ENCODE measurements at regions not wholly inside any gene's neighbourhood (a gene's known extent, or its start where the extent isn't known, plus 50 kb on each side); places are given as distances from the start of the nearest gene placed in this dataset.

DNA sequence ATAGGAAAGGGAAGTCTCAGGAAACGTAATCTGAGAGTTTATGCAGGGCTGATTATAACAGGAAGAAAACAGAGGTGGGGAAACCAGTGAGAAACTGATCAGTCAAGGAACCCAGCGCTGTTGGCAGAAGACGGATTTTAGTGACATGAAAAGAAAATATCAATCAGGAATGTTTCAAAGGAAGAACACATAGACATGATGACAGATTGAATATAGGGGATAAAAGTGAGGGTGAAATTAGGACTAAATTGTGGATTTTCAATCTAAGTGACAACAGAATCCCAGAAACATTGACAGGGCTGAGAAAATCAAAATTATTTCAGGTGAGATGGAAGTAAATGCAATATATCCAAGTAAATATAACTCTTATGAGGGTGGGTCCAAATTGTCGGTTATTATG, 199.8 kb upstream of the CCDC150 start:
- Histone ChIP-seq H3K4me1 (ENCODE audit: control insufficient read depth, extremely low read depth, insufficient read depth, low read length) (peaks cover 9% of the 10 kb centered on the region), H3K27me3 (ENCODE audit: control insufficient read depth in 2 of 2, insufficient read depth in 2 of 2, low read length in 2 of 2) (no peaks in the 10 kb centered on the region), H3K9me3 (replicated peaks; ENCODE audit: control insufficient read depth, insufficient read depth, low read length) (no peaks in the 10 kb centered on the region), H3K9me1 (replicated peaks; ENCODE audit: control insufficient read depth, extremely low read depth, insufficient read depth, low read length) (no peaks in the 10 kb centered on the region), H3K4me2 (ENCODE audit: insufficient read depth, low read length) (no peak overlapping the region), H3K9ac (replicated peaks; ENCODE audit: extremely low read depth, insufficient read depth, low read length) (no peak overlapping the region), H2AFZ (ENCODE audit: low read depth, low read length) (no peak overlapping the region), H3K79me2 (ENCODE audit: control insufficient read depth, insufficient read depth, low read length) (no peaks in the 10 kb centered on the region), H3K36me3 (ENCODE audit: control insufficient read depth in 2 of 2, extremely low read depth in 1 of 2, insufficient read depth in 2 of 2, low read length in 2 of 2) (no peaks in the 10 kb centered on the region), H3K4me3 (replicated peaks in 1 of 3; ENCODE audit: insufficient read depth in 1 of 3, low read depth in 1 of 3, low read length in 3 of 3) (no peak overlapping the region), H4K20me1 (replicated peaks; ENCODE audit: control insufficient read depth, extremely low read depth, insufficient read depth, low read length) (no peaks in the 10 kb centered on the region), H3K27ac (ENCODE audit: insufficient read depth, low read depth, low read length) (no peak overlapping the region)
- FAIRE-seq: no peak
- BruUV-seq (replicated peaks): no TSS peak
- dilution Hi-C loops (cut with MboI; ENCODE audit: extremely low pct_ligation_motif_present, low sequenced_read_pairs): no loop called here
- DNase-seq (ENCODE audit: low read depth, low spot score): no peak
- intact Hi-C loops (cut with micrococcal nuclease): no loop called here
- ChIA-PET POLR2A (no interaction called here), CTCF (interaction anchor here (0.9 kb wide), 1 partner anchor 14 kb away, joined by 5 read pairs; no protein-coding TSS in a partner anchor)
- TF ChIP-seq MYC (IDR thresholded peaks at IDR 0.05; ENCODE audit: low read depth, low read length) (no peak), POLR2AphosphoS5 (IDR thresholded peaks at IDR 0.05; ENCODE audit: insufficient read depth, low read depth, low read length) (no peak), FOS (IDR thresholded peaks at IDR 0.05; ENCODE audit: borderline replicate concordance, insufficient read depth, low read length) (no peak), CTCF (IDR thresholded peaks at IDR 0.05; ENCODE audit: extremely low read depth in 1 of 2, insufficient read depth in 1 of 2, low read depth in 1 of 2, low read length in 2 of 2) (no peak), EZH2 (IDR thresholded peaks at IDR 0.05; ENCODE audit: borderline replicate concordance, low read depth, low read length, severe bottlenecking) (no peak), GATA2 (IDR thresholded peaks at IDR 0.05; ENCODE audit: insufficient read depth, insufficient read length, low read depth, low read length) (no peak), POLR2A (IDR thresholded peaks at IDR 0.05; ENCODE audit: low read depth, low read length) (no peak), JUN (IDR thresholded peaks at IDR 0.05; ENCODE audit: borderline replicate concordance, insufficient read depth, insufficient read length, low read depth) (no peak)
- TF ChIP-seq, protein P1, sequence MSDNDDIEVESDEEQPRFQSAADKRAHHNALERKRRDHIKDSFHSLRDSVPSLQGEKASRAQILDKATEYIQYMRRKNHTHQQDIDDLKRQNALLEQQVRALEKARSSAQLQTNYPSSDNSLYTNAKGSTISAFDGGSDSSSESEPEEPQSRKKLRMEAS (IDR thresholded peaks at IDR 0.05; ENCODE audit: insufficient read depth, insufficient read length): no peak

Measured in endothelial cell of umbilical vein (primary cell).